ENCODE measurements at regions not wholly inside any gene's neighbourhood (a gene's known extent, or its start where the extent isn't known, plus 50 kb on each side); places are given as distances from the start of the nearest gene placed in this dataset.

DNA sequence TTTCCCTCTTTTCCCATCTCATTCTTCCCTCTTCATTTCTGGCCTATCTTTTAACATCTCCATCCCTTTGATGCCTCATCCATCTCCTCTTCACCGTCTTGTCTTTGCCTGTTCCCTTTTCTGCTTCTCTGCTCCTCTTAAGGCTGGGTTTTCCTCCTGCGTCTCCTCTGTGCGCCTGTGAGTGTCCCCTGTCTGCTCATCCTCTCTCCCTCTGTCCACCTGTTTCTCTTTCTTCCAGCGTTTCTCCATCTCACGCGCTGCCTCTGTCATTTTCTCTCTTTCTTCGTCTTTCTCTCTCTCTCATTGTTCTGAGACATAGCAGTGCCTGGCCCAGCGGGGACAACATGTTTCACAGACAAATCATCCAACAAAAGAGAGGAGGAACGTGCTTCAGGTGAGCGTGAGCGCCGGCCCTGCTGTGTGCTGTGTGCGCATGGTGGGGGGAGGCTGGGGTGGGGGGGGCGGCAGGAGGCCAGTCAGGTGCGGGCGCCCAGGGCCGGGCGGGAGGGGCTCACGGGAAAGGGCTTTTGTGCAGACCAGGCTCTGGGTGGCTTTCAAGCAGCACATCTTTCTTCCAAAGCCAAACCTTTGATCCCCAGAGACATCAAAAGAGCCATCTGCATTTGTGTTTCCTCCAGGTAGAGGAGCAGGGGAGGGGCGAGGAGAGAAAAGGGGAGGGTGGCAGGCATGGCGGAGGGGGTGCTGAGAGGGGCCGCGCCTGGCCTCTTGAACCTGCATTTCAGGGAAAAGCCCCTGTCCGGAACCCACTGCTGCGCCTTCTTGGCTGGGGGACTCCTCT is 121.3 kb downstream of the VEGFA start:
- Histone ChIP-seq H3K4me1 (ENCODE audit: control insufficient read depth in 2 of 2, insufficient read depth in 2 of 2, low read length in 2 of 2) (peaks cover 6 to 21% of the 10 kb centered on the region in 2 donors), H3K36me3 (ENCODE audit: control insufficient read depth in 2 of 2, insufficient read depth in 2 of 2, low read length in 1 of 2) (no peaks in the 10 kb centered on the region), H3K27ac (ENCODE audit: low read depth in 1 of 2, low read length in 1 of 2) (no peak overlapping the region), H3K4me3 (ENCODE audit: low read length in 2 of 2) (no peak overlapping the region), H3K9me3 (ENCODE audit: control insufficient read depth in 2 of 2, insufficient read depth in 1 of 2, low read length in 1 of 2) (peaks cover 0 to 3% of the 10 kb centered on the region in 2 donors), H3K27me3 (ENCODE audit: control insufficient read depth in 2 of 2, insufficient read depth in 1 of 2, low read length in 1 of 2) (peaks cover 0 to 12% of the 10 kb centered on the region in 2 donors)
- whole genome bisulfite sequencing: 26% methylated on average over 25 of the region's 25 CpGs
- peak in 6 of 9 donors; percentile 15 to 69 (median 36) for DNase-seq (ENCODE audit: low read depth in 6 of 9, low spot score in 9 of 9)

GRCh38 chr6:43890197-43891062 is 120.4 kb downstream of the VEGFA start:
- DNase-seq (ENCODE audit: low read depth in 6 of 9, low spot score in 9 of 9): no peak
- Histone ChIP-seq H3K36me3 (ENCODE audit: control insufficient read depth in 2 of 2, insufficient read depth in 2 of 2, low read length in 1 of 2) (no peaks in the 10 kb centered on the region), H3K4me3 (ENCODE audit: low read length in 2 of 2) (no peak overlapping the region), H3K9me3 (ENCODE audit: control insufficient read depth in 2 of 2, insufficient read depth in 1 of 2, low read length in 1 of 2) (peaks cover 0 to 3% of the 10 kb centered on the region in 2 donors), H3K27ac (ENCODE audit: low read depth in 1 of 2, low read length in 1 of 2) (no peak overlapping the region), H3K4me1 (ENCODE audit: control insufficient read depth in 2 of 2, insufficient read depth in 2 of 2, low read length in 2 of 2) (peaks cover 6 to 25% of the 10 kb centered on the region in 2 donors), H3K27me3 (ENCODE audit: control insufficient read depth in 2 of 2, insufficient read depth in 1 of 2, low read length in 1 of 2) (peaks cover 0 to 12% of the 10 kb centered on the region in 2 donors)
- WGBS: 78% methylated on average over 17 of the region's 17 CpGs

DNA sequence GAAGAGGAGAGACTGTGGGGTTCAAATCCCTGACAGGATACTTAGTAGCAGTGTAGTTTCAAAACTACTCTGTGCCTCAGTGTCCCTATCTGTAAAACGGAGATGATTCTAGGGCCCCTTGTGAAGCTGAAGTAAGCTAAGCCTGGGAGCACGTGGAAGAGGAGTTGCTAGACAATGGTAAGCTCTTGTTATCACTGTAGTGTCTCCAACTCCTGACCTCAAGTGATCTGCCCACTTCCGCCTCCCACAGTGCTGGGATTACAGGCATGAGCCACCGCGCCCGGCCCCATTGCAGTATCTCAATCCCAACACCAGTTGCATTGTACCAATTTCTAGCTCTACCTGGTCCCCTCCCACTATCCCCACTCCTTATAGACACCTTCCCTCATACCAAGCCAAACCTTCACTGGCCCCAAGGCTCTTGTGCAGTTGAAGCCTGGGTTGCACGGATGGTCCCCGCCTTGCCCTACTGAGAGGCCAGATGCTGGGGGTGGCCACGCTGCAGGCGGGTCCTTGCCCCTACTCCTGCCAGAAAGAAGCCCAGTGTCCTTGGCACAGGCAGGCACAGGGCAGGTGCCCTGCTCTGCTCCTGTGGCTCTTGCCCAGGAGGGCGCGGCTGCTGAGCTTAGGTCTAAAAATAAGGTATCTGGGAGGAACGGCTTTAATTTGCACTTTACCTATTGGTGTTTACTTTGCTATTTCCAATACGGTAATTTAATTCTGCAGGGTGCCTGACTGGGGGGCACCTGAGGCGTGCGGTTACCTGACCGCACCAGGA is 118.1 kb downstream of the VEGFA start:
- H3K36me3 ChIP-seq (ENCODE audit: control insufficient read depth in 2 of 2, insufficient read depth in 2 of 2, low read length in 1 of 2): no peaks in the 10 kb centered on the region
- WGBS: 97% methylated on average over 17 of the region's 17 CpGs
- H3K27me3 ChIP-seq (ENCODE audit: control insufficient read depth in 2 of 2, insufficient read depth in 1 of 2, low read length in 1 of 2): peaks cover 0 to 12% of the 10 kb centered on the region in 2 donors
- H3K27ac ChIP-seq (ENCODE audit: low read depth in 1 of 2, low read length in 1 of 2): no peak overlapping the region
- H3K4me1 ChIP-seq (ENCODE audit: control insufficient read depth in 2 of 2, insufficient read depth in 2 of 2, low read length in 2 of 2): peaks cover 6 to 41% of the 10 kb centered on the region in 2 donors
- H3K4me3 ChIP-seq (ENCODE audit: low read length in 2 of 2): no peak overlapping the region
- H3K9me3 ChIP-seq (ENCODE audit: control insufficient read depth in 2 of 2, insufficient read depth in 1 of 2, low read length in 1 of 2): peaks cover 0 to 3% of the 10 kb centered on the region in 2 donors
- DNase-seq (ENCODE audit: low read depth in 6 of 9, low spot score in 9 of 9): no peak

DNA sequence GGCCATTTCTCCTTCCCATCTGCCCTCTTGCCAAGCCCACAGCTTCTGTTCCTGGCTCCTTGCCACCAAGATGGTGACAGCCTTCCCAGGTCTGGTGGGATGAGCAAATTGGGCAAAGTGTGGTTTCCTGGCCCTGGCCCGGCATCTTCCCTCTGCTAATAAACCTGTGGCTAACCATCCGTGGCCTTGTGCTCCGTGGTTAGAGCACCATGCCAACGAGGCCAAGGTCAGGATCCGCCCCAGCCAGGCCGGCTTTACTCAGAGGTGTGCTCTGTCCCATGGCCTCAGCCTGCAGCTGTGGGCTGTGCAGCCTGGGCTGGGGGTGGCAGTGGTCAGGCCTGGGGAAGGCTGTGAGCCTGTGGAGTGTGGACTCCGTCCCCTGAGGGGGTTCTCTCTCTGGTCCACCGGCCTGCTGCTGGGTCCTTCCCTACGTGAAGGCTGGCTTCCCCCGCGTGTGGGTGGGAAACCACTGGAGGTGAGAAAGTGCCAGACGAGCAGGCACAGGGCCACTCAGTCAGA is 117.4 kb downstream of the VEGFA start:
- Histone ChIP-seq H3K4me1 (ENCODE audit: control insufficient read depth in 2 of 2, insufficient read depth in 2 of 2, low read length in 2 of 2) (peaks cover 6 to 41% of the 10 kb centered on the region in 2 donors), H3K4me3 (ENCODE audit: low read length in 2 of 2) (no peak overlapping the region), H3K36me3 (ENCODE audit: control insufficient read depth in 2 of 2, insufficient read depth in 2 of 2, low read length in 1 of 2) (no peaks in the 10 kb centered on the region), H3K27ac (ENCODE audit: low read depth in 1 of 2, low read length in 1 of 2) (no peak overlapping the region), H3K9me3 (ENCODE audit: control insufficient read depth in 2 of 2, insufficient read depth in 1 of 2, low read length in 1 of 2) (peaks cover 0 to 3% of the 10 kb centered on the region in 2 donors), H3K27me3 (ENCODE audit: control insufficient read depth in 2 of 2, insufficient read depth in 1 of 2, low read length in 1 of 2) (peaks cover 0 to 12% of the 10 kb centered on the region in 2 donors)
- DNase-seq (ENCODE audit: low read depth in 6 of 9, low spot score in 9 of 9): no peak
- WGBS: 60% methylated on average over 12 of the region's 12 CpGs

GRCh38 chr6:43886717-43887339 is 116.8 kb downstream of the VEGFA start:
- 96% methylated on average over 7 of the region's 7 CpGs for WGBS
- peaks cover 0 to 12% of the 10 kb centered on the region in 2 donors for H3K27me3 ChIP-seq (ENCODE audit: control insufficient read depth in 2 of 2, insufficient read depth in 1 of 2, low read length in 1 of 2)
- peaks cover 6 to 41% of the 10 kb centered on the region in 2 donors for H3K4me1 ChIP-seq (ENCODE audit: control insufficient read depth in 2 of 2, insufficient read depth in 2 of 2, low read length in 2 of 2)
- no peak for DNase-seq (ENCODE audit: low read depth in 6 of 9, low spot score in 9 of 9)
- no peak overlapping the region for H3K27ac ChIP-seq (ENCODE audit: low read depth in 1 of 2, low read length in 1 of 2)
- H3K4me3 ChIP-seq (ENCODE audit: low read length in 2 of 2): no peak overlapping the region
- H3K9me3 ChIP-seq (ENCODE audit: control insufficient read depth in 2 of 2, insufficient read depth in 1 of 2, low read length in 1 of 2): peaks cover 0 to 3% of the 10 kb centered on the region in 2 donors
- H3K36me3 ChIP-seq (ENCODE audit: control insufficient read depth in 2 of 2, insufficient read depth in 2 of 2, low read length in 1 of 2): no peaks in the 10 kb centered on the region

DNA sequence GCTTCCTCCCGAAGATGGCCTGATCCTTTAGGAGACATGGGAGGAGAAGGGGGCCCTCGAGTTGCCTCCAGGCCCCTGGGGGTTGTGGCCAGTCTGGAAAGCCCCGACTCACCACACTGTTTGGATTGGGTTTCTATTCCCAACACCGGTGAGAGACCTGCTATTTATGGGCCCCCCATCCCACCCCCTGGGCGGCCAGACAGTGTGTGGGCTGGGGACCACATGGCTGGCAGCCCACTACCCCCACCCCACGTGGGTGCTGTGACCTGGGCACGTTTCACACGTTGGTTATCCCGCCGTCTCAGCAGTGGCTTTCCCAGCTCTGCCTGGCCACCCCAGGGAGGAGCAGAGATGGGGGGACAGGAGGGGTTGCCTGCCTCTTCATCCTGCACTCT is 116.1 kb downstream of the VEGFA start:
- no peak for DNase-seq (ENCODE audit: low read depth in 6 of 9, low spot score in 9 of 9)
- no peak overlapping the region for H3K4me3 ChIP-seq (ENCODE audit: low read length in 2 of 2)
- H3K9me3 ChIP-seq (ENCODE audit: control insufficient read depth in 2 of 2, insufficient read depth in 1 of 2, low read length in 1 of 2): peaks cover 0 to 3% of the 10 kb centered on the region in 2 donors
- WGBS: 92% methylated on average over 10 of the region's 10 CpGs
- H3K36me3 ChIP-seq (ENCODE audit: control insufficient read depth in 2 of 2, insufficient read depth in 2 of 2, low read length in 1 of 2): no peaks in the 10 kb centered on the region
- peaks cover 6 to 33% of the 10 kb centered on the region in 2 donors for H3K4me1 ChIP-seq (ENCODE audit: control insufficient read depth in 2 of 2, insufficient read depth in 2 of 2, low read length in 2 of 2)
- H3K27me3 ChIP-seq (ENCODE audit: control insufficient read depth in 2 of 2, insufficient read depth in 1 of 2, low read length in 1 of 2): peaks cover 0 to 9% of the 10 kb centered on the region in 2 donors
- H3K27ac ChIP-seq (ENCODE audit: low read depth in 1 of 2, low read length in 1 of 2): no peak overlapping the region

DNA sequence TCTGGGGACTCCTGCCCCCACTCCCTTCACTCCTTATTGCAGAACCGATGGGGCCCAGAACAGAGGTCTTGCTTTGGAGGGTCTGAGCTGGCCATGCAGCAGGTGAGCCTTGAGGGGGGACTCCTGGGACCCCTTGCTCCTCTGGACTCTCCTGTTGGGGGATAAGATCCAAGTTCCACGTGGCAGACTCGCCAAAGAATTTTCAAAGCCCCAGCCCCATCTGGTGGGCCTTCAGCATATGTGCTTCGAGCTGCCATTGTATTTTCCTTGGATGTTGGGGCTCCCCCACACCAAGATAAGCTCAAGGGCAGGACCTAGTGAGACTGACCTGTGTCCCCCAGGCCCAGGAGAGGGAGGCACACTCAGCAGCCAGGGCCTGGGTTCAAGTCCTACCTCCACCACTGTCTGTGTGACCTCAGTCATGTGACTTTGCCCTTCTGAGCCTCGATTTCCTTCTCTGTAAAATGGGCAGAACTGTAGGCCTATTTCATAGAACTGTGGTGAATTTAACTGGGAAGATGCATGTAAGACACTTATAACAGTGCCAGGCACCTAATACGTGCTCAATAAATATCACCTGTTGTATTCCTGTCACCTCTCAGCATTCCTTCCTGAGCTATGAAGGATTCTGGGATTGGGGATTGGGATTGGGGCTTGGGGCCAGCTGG is 115.5 kb downstream of the VEGFA start:
- Histone ChIP-seq H3K27me3 (ENCODE audit: control insufficient read depth in 2 of 2, insufficient read depth in 1 of 2, low read length in 1 of 2) (peaks cover 0 to 5% of the 10 kb centered on the region in 2 donors), H3K36me3 (ENCODE audit: control insufficient read depth in 2 of 2, insufficient read depth in 2 of 2, low read length in 1 of 2) (no peaks in the 10 kb centered on the region), H3K4me3 (ENCODE audit: low read length in 2 of 2) (no peak overlapping the region), H3K27ac (ENCODE audit: low read depth in 1 of 2, low read length in 1 of 2) (no peak overlapping the region), H3K4me1 (ENCODE audit: control insufficient read depth in 2 of 2, insufficient read depth in 2 of 2, low read length in 2 of 2) (peaks cover 1 to 28% of the 10 kb centered on the region in 2 donors), H3K9me3 (ENCODE audit: control insufficient read depth in 2 of 2, insufficient read depth in 1 of 2, low read length in 1 of 2) (peaks cover 0 to under 1% of the 10 kb centered on the region in 2 donors)
- no peak for DNase-seq (ENCODE audit: low read depth in 6 of 9, low spot score in 9 of 9)
- 97% methylated on average over 6 of the region's 6 CpGs for WGBS

- H3K4me1 ChIP-seq (ENCODE audit: control insufficient read depth in 2 of 2, insufficient read depth in 2 of 2, low read length in 2 of 2): peaks cover 0 to 22% of the 10 kb centered on the region in 2 donors
- H3K9me3 ChIP-seq (ENCODE audit: control insufficient read depth in 2 of 2, insufficient read depth in 1 of 2, low read length in 1 of 2): no peaks in the 10 kb centered on the region
- no peak for DNase-seq (ENCODE audit: low read depth in 6 of 9, low spot score in 9 of 9)
- no peaks in the 10 kb centered on the region for H3K27me3 ChIP-seq (ENCODE audit: control insufficient read depth in 2 of 2, insufficient read depth in 1 of 2, low read length in 1 of 2)
- no peaks in the 10 kb centered on the region for H3K36me3 ChIP-seq (ENCODE audit: control insufficient read depth in 2 of 2, insufficient read depth in 2 of 2, low read length in 1 of 2)
- no peak overlapping the region for H3K27ac ChIP-seq (ENCODE audit: low read depth in 1 of 2, low read length in 1 of 2)
- WGBS: 80% methylated on average over 5 of the region's 5 CpGs
- H3K4me3 ChIP-seq (ENCODE audit: low read length in 2 of 2): no peak overlapping the region
Measured at GRCh38 chr6:43884652-43885022, 114.6 kb downstream of the VEGFA start.

Measured in thymus (tissue), 11 donors.